HepG2 (cell line): ENCODE measurements at regions not wholly inside any gene's neighbourhood (a gene's known extent, or its start where the extent isn't known, plus 50 kb on each side); places are given as distances from the start of the nearest gene placed in this dataset.

Experiments
- ARID5B ChIP-seq: IDR thresholded peaks from 2 replicates; pipeline ENCODE4 v1.4.0; 2020; ENCODE audit warnings: mild to moderate bottlenecking, missing genetic modification reagents
- CREB1 ChIP-seq, 2 experiments: fragments of 450-650 bp in 1 of 2; IDR thresholded peaks; 2 replicates each; pipeline ENCODE4 v1.6.1; 2016 to 2017; ENCODE audit warnings: control low read depth in 1 of 2, mild to moderate bottlenecking in 1 of 2, missing compliant biosample characterization in 1 of 2, missing genetic modification characterization in 1 of 2
- FOSL2 ChIP-seq: sonication (generic); formaldehyde crosslinking; IDR thresholded peaks from 2 replicates; pipeline ENCODE4 v1.4.0; 2020; ENCODE audit warnings: missing genetic modification reagents
- GMEB1 ChIP-seq: sonication (generic); formaldehyde crosslinking; IDR thresholded peaks from 2 replicates; pipeline ENCODE4 v1.5.1; 2020; ENCODE audit warnings: missing genetic modification reagents, mild to moderate bottlenecking, borderline replicate concordance
- HIC2 ChIP-seq: sonication (generic); formaldehyde crosslinking; IDR thresholded peaks from 2 replicates; pipeline ENCODE4 v1.9.0; 2022; ENCODE audit warnings: low read depth, missing genetic modification reagents
- IRX3 ChIP-seq: sonication (generic); formaldehyde crosslinking; IDR thresholded peaks from 2 replicates; pipeline ENCODE4 v1.8.1; 2023; ENCODE audit warnings: mild to moderate bottlenecking, low read depth, missing genetic modification reagents, borderline replicate concordance
- JUN ChIP-seq: sonication (generic); formaldehyde crosslinking; IDR thresholded peaks from 2 replicates; pipeline ENCODE4 v1.4.0; 2020; ENCODE audit warnings: mild to moderate bottlenecking, missing genetic modification reagents
- KDM1A ChIP-seq: IDR thresholded peaks from 2 replicates; pipeline ENCODE4 v1.6.1; 2016; ENCODE audit warnings: missing compliant biosample characterization
- LCORL ChIP-seq, 2 experiments: fragments of 450-650 bp in 1 of 2; sonication (generic) in 1 of 2; formaldehyde crosslinking in 1 of 2; IDR thresholded peaks; 2 replicates each; pipeline versions ENCODE4 v1.5.0 to v1.6.1; 2017 to 2020; ENCODE audit warnings: antibody characterized with exemption in 1 of 2, missing genetic modification reagents in 1 of 2
- MBNL3 ChIP-seq: fragments of 250-450 bp; sonication (Bioruptor Pico); conservative IDR thresholded peaks from 2 replicates; pipeline ENCODE4 v1.8.0; 2022; ENCODE audit warnings: mild to moderate bottlenecking, inconsistent platforms
- MEIS1 ChIP-seq: sonication (generic); formaldehyde crosslinking; IDR thresholded peaks from 2 replicates; pipeline ENCODE4 v1.9.0; 2021; ENCODE audit warnings: mild to moderate bottlenecking, missing genetic modification reagents, moderate library complexity, borderline replicate concordance
- MTA3 ChIP-seq: sonication (generic); formaldehyde crosslinking; IDR thresholded peaks from 2 replicates; pipeline ENCODE4 v1.4.0; 2020; ENCODE audit warnings: missing genetic modification reagents
- ZFAT ChIP-seq: sonication (generic); formaldehyde crosslinking; conservative IDR thresholded peaks from 2 replicates; pipeline ENCODE4 v1.8.1; 2023; ENCODE audit warnings: missing genetic modification reagents, inconsistent platforms
- ZFP82 ChIP-seq: sonication (generic); formaldehyde crosslinking; IDR thresholded peaks from 2 replicates; pipeline ENCODE4 v1.5.1; 2020; ENCODE audit warnings: mild to moderate bottlenecking, missing genetic modification reagents, borderline replicate concordance
- ZMAT5 ChIP-seq: sonication (generic); formaldehyde crosslinking; IDR thresholded peaks from 2 replicates; pipeline ENCODE4 v1.5.0; 2020; ENCODE audit warnings: mild to moderate bottlenecking, low read depth, missing genetic modification reagents, borderline replicate concordance
- ZNF260 ChIP-seq: sonication (generic); formaldehyde crosslinking; IDR thresholded peaks from 2 replicates; pipeline ENCODE4 v1.4.0; 2020; ENCODE audit warnings: missing genetic modification reagents, low read depth, mild to moderate bottlenecking, borderline replicate concordance
- ZNF280B ChIP-seq: sonication (generic); formaldehyde crosslinking; IDR thresholded peaks from 2 replicates; pipeline ENCODE4 v1.5.0; 2020; ENCODE audit warnings: missing genetic modification reagents, mild to moderate bottlenecking, borderline replicate concordance
- ZNF30 ChIP-seq: sonication (generic); formaldehyde crosslinking; IDR thresholded peaks from 2 replicates; pipeline ENCODE4 v1.5.0; 2020; ENCODE audit warnings: mild to moderate bottlenecking, missing genetic modification reagents
- ZNF614 ChIP-seq: IDR thresholded peaks from 2 replicates; pipeline ENCODE4 v1.6.1; 2018; ENCODE audit warnings: missing biosample characterization, missing genetic modification reagents, inconsistent platforms, borderline replicate concordance

GRCh38 chr2:175461839-175462238 is 280.3 kb upstream of the ATP5MC3 start (continued):
- TF ChIP-seq FOSL2 (CRISPR knock-in tag) (peak; percentile 48; the same call in 1 of the 2 replicates), ZFP82 (CRISPR knock-in tag) (no peak), ZFAT (CRISPR knock-in tag) (no peak), ZNF30 (CRISPR knock-in tag) (no peak), ZMAT5 (no peak), ZNF260 (no peak), KDM1A (CRISPR knock-in tag) (no peak), ZNF614 (peak; percentile 72; the same call in 1 of the 2 replicates), ZNF280B (CRISPR knock-in tag) (no peak), LCORL (IDR thresholded peaks at IDR 0.05) (no peak), LCORL (CRISPR knock-in tag; IDR thresholded peaks at IDR 0.05) (no peak), MTA3 (CRISPR knock-in tag) (no peak), CREB1 (IDR thresholded peaks at IDR 0.05) (no peak), CREB1 (CRISPR knock-in tag; IDR thresholded peaks at IDR 0.05) (no peak), IRX3 (CRISPR knock-in tag) (no peak), MBNL3 (CRISPR knock-in tag) (no peak), ARID5B (CRISPR knock-in tag) (peak; percentile 95), JUN (CRISPR knock-in tag) (0 out of 2 replicates have a peak, but pooled peaks have one; percentile 22), MEIS1 (CRISPR knock-in tag) (no peak), HIC2 (CRISPR knock-in tag) (no peak), GMEB1 (peak; percentile 61; the same call in 1 of the 2 replicates)
